SU-DHL-6 (cell line): ENCODE measurements at regions not wholly inside any gene's neighbourhood (a gene's known extent, or its start where the extent isn't known, plus 50 kb on each side); places are given as distances from the start of the nearest gene placed in this dataset.

ENCODE experiments used
- CTCF ChIP-seq: fragments of 200-600 bp; sonication (generic); IDR thresholded peaks from one replicate; pipeline ENCODE4 v1.5.1; 2017; ENCODE audit warnings: antibody characterized with exemption, mild to moderate bottlenecking, low read length, moderate library complexity; ENCODE audit not compliant: insufficient read depth, poor library complexity, severe bottlenecking
- EZH2phosphoT487 ChIP-seq: fragments of 200-600 bp; sonication (generic), shearing (Covaris generic); conservative IDR thresholded peaks from 2 replicates; pipeline ENCODE4 v1.6.1; 2018; ENCODE audit warnings: mild to moderate bottlenecking, antibody characterized with exemption, low read length, moderate library complexity, mixed read lengths

- TF ChIP-seq CTCF (no peak), EZH2phosphoT487 (no peak)
Measured at GRCh38 chr6:113597231-113597583, 259.9 kb upstream of the MARCKS start.
